Heart right ventricle (tissue), 16 donors: ENCODE measurements at regions not wholly inside any gene's neighbourhood (a gene's known extent, or its start where the extent isn't known, plus 50 kb on each side); places are given as distances from the start of the nearest gene placed in this dataset.
"Not testable (repeated sequence)": the region's sequence is repeated elsewhere in the genome, so short reads cannot be mapped to it uniquely, and the experiment has no call there.

Experiments used
- ATAC-seq, 8 donors: fragments of 200-7000 bp; cut with Tn5 transposase; one replicate each; pipeline ENCODE4 v1.9.1; 2020; ENCODE audit warnings: mild to moderate bottlenecking in 8 of 8, moderate library complexity in 8 of 8, moderate number of reproducible peaks in 1 of 8
- DNase-seq, 2 donors: peaks; one replicate each; pipeline ENCODE4 v3.0.0-alpha.2; 2020
- H3K27ac ChIP-seq, 10 donors: fragments of 200-600 bp; sonication (generic) in 2 of 10; one replicate each; pipeline versions ENCODE4 v1.5.0 to v1.8.0; 2020 to 2022; ENCODE audit warnings: mild to moderate bottlenecking in 3 of 10
- H3K27me3 ChIP-seq, 7 donors: fragments of 200-600 bp; one replicate each; pipeline ENCODE4 v1.8.0; 2021 to 2022; ENCODE audit warnings: mild to moderate bottlenecking in 2 of 7
- H3K36me3 ChIP-seq, 9 donors: fragments of 200-600 bp; sonication (generic) in 1 of 9; one replicate each; pipeline versions ENCODE4 v1.5.0 to v1.8.0; 2020 to 2022; ENCODE audit warnings: mild to moderate bottlenecking in 2 of 9
- H3K4me1 ChIP-seq, 9 donors: fragments of 200-600 bp; sonication (generic) in 1 of 9; one replicate each; pipeline versions ENCODE4 v1.5.0 to v1.8.0; 2020 to 2022; ENCODE audit warnings: mild to moderate bottlenecking in 4 of 9
- H3K4me3 ChIP-seq, 10 donors: fragments of 200-600 bp; sonication (generic) in 2 of 10; one replicate each; pipeline versions ENCODE4 v1.5.0 to v1.8.0; 2020 to 2022; ENCODE audit warnings: mild to moderate bottlenecking in 7 of 10, moderate library complexity in 2 of 10
- H3K9me3 ChIP-seq, 11 donors: fragments of 200-600 bp in 10 of 11; sonication (generic) in 2 of 11; one replicate each; pipeline versions ENCODE4 v1.5.0 to v1.8.0; 2013 to 2022; ENCODE audit warnings: mild to moderate bottlenecking in 2 of 11, control low read depth in 1 of 11, moderate library complexity in 1 of 11
- CTCF ChIP-seq, 9 donors: fragments of 200-600 bp; sonication (generic) in 2 of 9; IDR thresholded peaks; one replicate each; pipeline versions ENCODE4 v1.5.0 to v1.8.0; 2021 to 2022; ENCODE audit warnings: antibody characterized with exemption in 9 of 9, mild to moderate bottlenecking in 5 of 9, moderate library complexity in 1 of 9
- WGBS, 2 donors: extraction: QIAGEN DNeasy Blood & Tissue Kit; methylation state at CpG; one replicate each; pipeline ENCODE4 v1.1.7; 2013; ENCODE audit warnings: inconsistent platforms in 1 of 2; 5-methylcytosine and 5-hydroxymethylcytosine counted together
- intact Hi-C, 10 donors: fragments of 100-400 bp; cut with DNase I; formaldehyde crosslinking; loops; one replicate each; pipeline versions ENCODE4 v1.11.1 to v1.14.2; 2022
- donor health status: Arrhythmogenic right ventricular cardiomyopathy.
- donor health status: ischemic (EF 13 %, LVEDD 7.1; RV severe dilation, severe dysfunction).
- donor health status: healthy with polysubstance abuse.
- donor health status: DM: no; HTN: yes; CAD: no.
- donor health status: DM: no; HTN: no; CAD: no.
- donor health status: ischemic (EF 25% LVEDD 6.9; RV normal size, moderate dysfunction).
- donor health status: ischemic (EF 25% LVEDD 5.7; RV mildly dilated, moderate dysfunction).
- donor health status: healthy.
- donor health status: DM: yes; HTN: yes; CAD: no.
- donor health status: Ischemic cardiomyopathy.
- donor health status: ischemic (EF 35%, LVEDD 5.7; RV mildly dilated, moderate dysfunction).
- donor health status: nonischemic (EF 11% LVEDD 7.7; RV severe dilation, severe dysfunction).
- donor health status: DM: yes; HTN: yes; CAD: no.
- donor health status: PGD.
- donor health status: ischemic (EF 29% LVEDD 5.4; RV normal size, mild dysfunction).
- donor health status: nonischemic (EF 23%, LVEDD 6.1; RV moderate dilation, normal function).

- no peak overlapping the region for H3K27ac ChIP-seq
- intact Hi-C loops = no loop called here
- H3K9me3 ChIP-seq = peaks cover 0 to 10% (median 0%) of the 10 kb centered on the region in 11 donors
- DNase-seq (no peak), ATAC-seq (no peak)
- 61 to 68% methylated on average over 5 to 6 of the region's 6 CpGs for WGBS, 2 donors
- H3K27me3 ChIP-seq = peaks cover 0 to 4% (median 0%) of the 10 kb centered on the region in 7 donors
- no peaks in the 10 kb centered on the region for H3K4me1 ChIP-seq
- H3K4me3 ChIP-seq = no peak overlapping the region
- no peak for TF ChIP-seq CTCF (IDR thresholded peaks at IDR 0.05)
- H3K36me3 ChIP-seq = no peaks in the 10 kb centered on the region
Measured at GRCh38 chr14:105910426-105910825, 384.0 kb downstream of the TMEM121 start.

- WGBS, 2 donors = 73 to 81% methylated on average over 8 to 18 of the region's 18 CpGs
- DNase-seq (peak in 1 of 2 donors; percentile 5), ATAC-seq (no peak)
- H3K4me3 ChIP-seq = no peak overlapping the region
- peaks cover 0 to 4% (median 0%) of the 10 kb centered on the region in 7 donors for H3K27me3 ChIP-seq
- TF ChIP-seq CTCF (IDR thresholded peaks at IDR 0.05) = no peak
- no peak overlapping the region for H3K27ac ChIP-seq
- no peaks in the 10 kb centered on the region for H3K4me1 ChIP-seq
- intact Hi-C loops = no loop called here
- no peaks in the 10 kb centered on the region for H3K36me3 ChIP-seq
- peaks cover 0 to 10% (median 0%) of the 10 kb centered on the region in 11 donors for H3K9me3 ChIP-seq
Measured at GRCh38 chr14:105911006-105911847, 384.8 kb downstream of the TMEM121 start.

GRCh38 chr14:105911848-105912292 lies 385.5 kb downstream of the TMEM121 start:
- intact Hi-C loops, ATAC-seq, H3K27me3 ChIP-seq, H3K4me3 ChIP-seq, H3K36me3 ChIP-seq, H3K27ac ChIP-seq, H3K4me1 ChIP-seq: not testable (repeated sequence)
- DNase-seq = peak in 1 of 2 donors; percentile 4
- H3K9me3 ChIP-seq = peaks cover 0 to 16% (median 0%) of the 10 kb centered on the region in 11 donors
- 75 to 87% methylated on average over 4 to 8 of the region's 8 CpGs for WGBS, 2 donors

- H3K27ac ChIP-seq = no peak overlapping the region
- 68 to 75% methylated on average over 11 of the region's 11 CpGs for WGBS, 2 donors
- intact Hi-C loops = no loop called here
- ATAC-seq (no peak), DNase-seq (no peak)
- no peaks in the 10 kb centered on the region for H3K36me3 ChIP-seq
- peaks cover 0 to 16% (median 0%) of the 10 kb centered on the region in 11 donors for H3K9me3 ChIP-seq
- peaks cover 0 to 4% (median 0%) of the 10 kb centered on the region in 7 donors for H3K27me3 ChIP-seq
- H3K4me3 ChIP-seq = no peak overlapping the region
- TF ChIP-seq CTCF (IDR thresholded peaks at IDR 0.05) = no peak
- H3K4me1 ChIP-seq = no peaks in the 10 kb centered on the region
Measured at GRCh38 chr14:105912641-105913180, 386.3 kb downstream of the TMEM121 start.
